ENCODE measurements at regions not wholly inside any gene's neighbourhood (a gene's known extent, or its start where the extent isn't known, plus 50 kb on each side); places are given as distances from the start of the nearest gene placed in this dataset.
"Not testable (repeated sequence)": the region's sequence is repeated elsewhere in the genome, so short reads cannot be mapped to it uniquely, and the experiment has no call there.

- DNase-seq, result no peak
These were observed 100.4 kb upstream of the C9orf72 start for GRCh38 chr9:27673641-27674040.

GRCh38 chr9:27675354-27675753 is 102.1 kb upstream of the C9orf72 start:
- no peak for DNase-seq

GRCh38 chr9:27676827-27677226 is 103.5 kb upstream of the C9orf72 start:
- no peak for DNase-seq

- no peak for DNase-seq
These were observed 106.1 kb upstream of the C9orf72 start for GRCh38 chr9:27679338-27679737.

GRCh38 chr9:27683181-27683580 is 109.9 kb upstream of the C9orf72 start:
- DNase-seq, result no peak

GRCh38 chr9:27688954-27689353 is 115.7 kb upstream of the C9orf72 start:
- DNase-seq, result no peak

GRCh38 chr9:27690816-27691215 is 117.5 kb upstream of the C9orf72 start:
- DNase-seq, result not testable (repeated sequence)

- no peak for DNase-seq
These were observed 126.3 kb upstream of the C9orf72 start for GRCh38 chr9:27699621-27700020.

GRCh38 chr9:27701016-27701415 is 127.7 kb upstream of the C9orf72 start:
- no peak for DNase-seq

GRCh38 chr9:27701587-27701986 is 128.3 kb upstream of the C9orf72 start:
- peak; percentile 0 for DNase-seq

- DNase-seq, result no peak
These were observed 130.1 kb upstream of the C9orf72 start for GRCh38 chr9:27703216-27703980.

GRCh38 chr9:27711241-27711640 is 138.0 kb upstream of the C9orf72 start:
- no peak for DNase-seq

GRCh38 chr9:27712806-27713205 is 139.5 kb upstream of the C9orf72 start:
- no peak for DNase-seq

GRCh38 chr9:27714388-27714787 is 141.1 kb upstream of the C9orf72 start:
- no peak for DNase-seq

- DNase-seq, result no peak
These were observed 142.4 kb upstream of the C9orf72 start for GRCh38 chr9:27715651-27716050.

- no peak for DNase-seq
These were observed 144.7 kb upstream of the C9orf72 start for GRCh38 chr9:27717991-27718390.

GRCh38 chr9:27719711-27720110 is 146.4 kb upstream of the C9orf72 start:
- no peak for DNase-seq

- no peak for DNase-seq
These were observed 149.6 kb upstream of the C9orf72 start for GRCh38 chr9:27722866-27723265.

GRCh38 chr9:27726244-27727081 is 153.2 kb upstream of the C9orf72 start:
- DNase-seq, result peak; percentile 23

- DNase-seq, result no peak
These were observed 159.2 kb upstream of the C9orf72 start for GRCh38 chr9:27732494-27732893.

- no peak for DNase-seq
These were observed 170.2 kb upstream of the C9orf72 start for GRCh38 chr9:27743490-27743889.

- DNase-seq, result no peak
These were observed 174.2 kb upstream of the C9orf72 start for GRCh38 chr9:27747450-27747849.

GRCh38 chr9:27749838-27750237 is 176.6 kb upstream of the C9orf72 start:
- no peak for DNase-seq

- no peak for DNase-seq
These were observed 177.3 kb upstream of the C9orf72 start for GRCh38 chr9:27750566-27750965.
